GM19328 (cell line): ENCODE measurements at regions not wholly inside any gene's neighbourhood (a gene's known extent, or its start where the extent isn't known, plus 50 kb on each side); places are given as distances from the start of the nearest gene placed in this dataset.

Source experiments
- ATAC-seq: cut with Tn5 transposase; IDR thresholded peaks from one replicate; pipeline ENCODE4 v1.9.1; 2021; ENCODE audit warnings: mild to moderate bottlenecking, moderate library complexity; ENCODE audit not compliant: unreplicated experiment

DNA sequence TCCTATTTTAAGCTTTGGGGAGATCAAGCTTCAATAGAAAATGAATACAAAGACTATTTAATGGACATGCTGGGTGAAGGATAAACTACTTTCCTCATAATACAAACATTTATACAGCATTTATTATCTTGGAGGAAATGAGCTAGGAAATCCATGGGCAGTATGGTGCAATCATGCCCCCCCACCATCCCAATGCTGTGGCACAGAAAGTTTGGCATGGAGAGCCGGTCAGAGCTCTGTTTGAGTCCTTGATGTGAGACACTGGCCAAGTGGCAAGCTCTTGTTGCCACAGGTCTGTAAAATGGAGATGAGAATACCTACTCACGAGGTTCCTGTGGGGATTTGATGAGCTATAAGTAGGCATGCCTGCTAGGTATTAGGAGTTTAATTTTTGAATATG, 120.6 kb downstream of the MAB21L3 start:
- no peak for ATAC-seq

- ATAC-seq = no peak
Measured at GRCh38 chr1:116232989-116233514, 121.9 kb downstream of the MAB21L3 start.

- ATAC-seq = no peak
Measured at GRCh38 chr1:116234429-116234828, 123.2 kb downstream of the MAB21L3 start.

DNA sequence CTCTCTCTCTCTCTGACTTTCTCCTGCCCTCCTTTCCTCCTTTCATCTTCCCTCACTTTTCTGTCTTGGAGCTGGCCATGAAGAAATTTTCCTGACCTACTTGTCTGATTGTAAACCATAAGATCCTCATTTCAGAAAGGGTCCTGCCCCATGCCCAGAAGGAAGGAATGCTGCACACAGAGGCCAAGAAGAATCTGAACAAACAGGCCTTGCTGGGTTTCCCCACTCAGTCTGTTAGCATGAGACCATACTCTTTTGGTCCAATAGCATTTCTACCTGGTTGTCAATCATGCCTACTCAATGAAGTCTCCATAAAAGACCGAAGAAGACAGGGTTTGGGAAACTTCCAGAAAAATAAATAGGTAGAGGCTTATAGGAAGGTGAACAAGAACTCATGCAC, 128.7 kb downstream of the MAB21L3 start:
- no peak for ATAC-seq

DNA sequence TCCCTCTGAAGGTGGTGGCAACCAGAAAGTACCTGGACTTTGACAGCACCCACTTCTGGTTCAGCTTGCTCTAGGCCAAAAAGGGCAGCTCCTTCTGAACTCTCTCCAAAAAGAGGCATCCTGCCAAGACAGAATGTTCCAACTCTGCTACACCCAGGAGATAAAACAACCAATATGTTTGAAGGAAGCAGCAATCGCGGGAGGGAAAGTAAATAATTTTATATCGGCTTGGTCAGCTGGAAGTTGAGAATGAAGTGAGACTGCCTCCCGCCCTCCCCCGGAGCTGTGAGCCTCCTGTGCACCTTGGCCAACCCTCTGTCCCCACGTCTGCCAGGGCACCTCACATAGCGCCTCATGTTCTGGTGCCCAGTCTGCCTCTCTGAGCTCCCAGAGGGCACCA, 130.3 kb upstream of the ATP1A1 start:
- no peak for ATAC-seq

GRCh38 chr1:116243333-116244054, 129.6 kb upstream of the ATP1A1 start:
- no peak for ATAC-seq

DNA sequence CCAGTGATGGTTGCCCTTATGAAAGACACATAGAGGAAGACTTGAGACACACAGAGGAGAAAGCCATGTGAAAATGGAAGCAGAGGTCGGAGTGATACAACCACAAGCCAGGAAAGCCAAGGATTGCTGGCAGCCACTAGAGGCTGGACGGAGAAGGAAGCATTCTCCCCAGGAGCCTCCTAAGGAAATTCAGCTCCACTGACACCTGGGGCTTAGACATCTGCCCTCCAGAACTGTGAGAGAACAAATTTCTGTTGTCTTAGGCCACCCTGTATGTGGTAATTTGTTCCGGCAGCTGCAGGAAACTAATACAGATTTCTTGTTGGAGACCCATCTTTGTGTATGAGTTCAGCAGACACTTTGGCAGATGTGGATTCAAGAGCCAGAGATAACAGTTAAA, 126.9 kb upstream of the ATP1A1 start:
- ATAC-seq = no peak

GRCh38 chr1:116252271-116252670, 120.8 kb upstream of the ATP1A1 start:
- no peak for ATAC-seq

DNA sequence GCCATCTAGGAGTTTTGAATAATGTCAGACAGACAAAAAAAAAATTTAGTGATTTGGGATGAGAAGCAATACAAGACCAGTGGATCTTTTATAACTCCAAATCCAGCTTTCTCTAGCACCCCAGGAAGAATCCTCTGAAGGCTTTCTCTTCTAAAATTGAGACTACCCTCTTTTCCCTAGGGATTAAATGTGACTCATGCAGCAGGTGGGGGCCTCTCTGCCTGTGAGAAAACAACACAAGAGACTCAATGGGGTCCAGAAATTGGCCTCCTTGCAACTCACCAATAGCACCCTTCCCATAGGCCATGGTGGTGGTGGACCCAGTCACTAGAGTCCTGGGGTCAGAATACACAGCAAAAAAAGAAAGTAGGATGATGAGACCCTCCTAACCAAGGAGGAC, 120.3 kb upstream of the ATP1A1 start:
- ATAC-seq = no peak

- ATAC-seq = no peak
Measured at GRCh38 chr1:116253566-116254382, 119.3 kb upstream of the ATP1A1 start.

DNA sequence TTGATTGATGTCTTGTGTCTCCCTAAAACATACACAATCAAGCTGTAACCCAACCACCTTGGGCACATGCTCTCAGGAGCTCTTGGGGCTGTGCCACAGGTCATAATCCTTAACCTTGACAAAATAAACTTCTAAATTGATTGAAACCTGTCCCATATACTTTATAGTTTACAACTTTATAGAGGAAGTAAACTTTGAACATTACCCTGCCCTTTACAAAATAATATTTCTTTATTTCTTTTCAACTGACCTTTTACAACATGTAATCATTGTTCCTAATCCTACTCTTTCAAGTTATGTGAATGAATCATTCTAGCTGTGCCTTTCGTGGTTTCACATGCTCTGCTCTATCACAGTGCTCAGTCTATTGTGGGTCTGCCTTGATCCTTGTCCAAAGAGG, 118.3 kb upstream of the ATP1A1 start:
- no peak for ATAC-seq

DNA sequence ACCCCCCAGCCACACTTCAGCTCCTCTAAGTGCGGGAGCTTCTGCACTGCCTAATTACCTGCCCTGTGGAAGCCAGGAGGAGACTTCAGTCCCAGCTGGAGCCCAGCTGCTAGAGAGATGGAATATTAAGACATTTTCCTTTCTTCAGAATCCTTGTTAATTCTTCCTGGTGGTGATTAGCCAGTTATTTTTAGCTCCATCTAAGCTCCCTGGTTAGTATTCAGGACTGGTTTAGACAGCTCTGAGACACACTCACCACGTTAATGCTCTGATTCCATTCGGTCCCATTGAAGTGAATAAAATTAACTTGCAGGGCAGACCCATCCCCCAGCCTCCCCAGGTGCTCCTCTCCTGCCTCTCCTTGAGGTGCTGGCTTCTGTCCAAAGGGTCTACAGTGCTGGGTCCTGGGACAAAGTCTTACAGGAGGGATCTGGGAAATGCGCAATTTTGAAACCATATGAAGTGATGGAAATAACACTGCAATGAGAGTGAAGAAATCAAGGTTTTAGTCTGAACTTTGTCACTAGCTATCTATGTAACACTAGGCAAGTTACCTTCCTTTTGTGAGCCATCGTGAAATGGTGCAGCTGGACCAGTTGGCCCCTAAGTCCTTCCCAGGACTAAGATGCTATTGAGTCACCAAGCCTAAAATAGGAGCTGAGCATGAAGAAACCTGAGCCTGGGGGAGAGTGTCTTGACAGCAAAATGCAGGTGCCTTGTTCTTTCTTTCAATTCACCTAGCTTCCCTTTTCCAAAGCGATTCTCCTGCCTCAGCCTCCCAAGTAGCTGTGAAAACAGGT, 117.4 kb upstream of the ATP1A1 start:
- ATAC-seq = no peak

DNA sequence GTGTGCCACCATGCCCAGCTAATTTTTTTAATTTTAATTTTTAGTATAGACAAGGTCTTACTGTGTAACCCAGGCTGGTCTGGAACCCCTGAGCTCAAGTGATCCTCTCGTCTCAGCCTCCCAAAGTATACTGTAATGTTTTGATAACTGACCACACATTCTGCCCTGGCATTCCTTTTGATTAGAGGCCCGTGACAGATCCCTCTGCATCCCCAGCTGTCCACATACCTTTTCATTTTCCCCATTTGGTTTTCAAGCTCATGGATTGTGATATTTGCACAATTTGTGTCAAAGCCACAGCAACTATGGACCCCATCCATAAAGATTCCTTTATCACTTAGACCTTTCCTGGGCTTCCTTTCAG, 116.8 kb upstream of the ATP1A1 start:
- ATAC-seq = no peak

- no peak for ATAC-seq
Measured at GRCh38 chr1:116256875-116257274, 116.2 kb upstream of the ATP1A1 start.

- ATAC-seq = no peak
Measured at GRCh38 chr1:116257341-116257767, 115.7 kb upstream of the ATP1A1 start.

DNA sequence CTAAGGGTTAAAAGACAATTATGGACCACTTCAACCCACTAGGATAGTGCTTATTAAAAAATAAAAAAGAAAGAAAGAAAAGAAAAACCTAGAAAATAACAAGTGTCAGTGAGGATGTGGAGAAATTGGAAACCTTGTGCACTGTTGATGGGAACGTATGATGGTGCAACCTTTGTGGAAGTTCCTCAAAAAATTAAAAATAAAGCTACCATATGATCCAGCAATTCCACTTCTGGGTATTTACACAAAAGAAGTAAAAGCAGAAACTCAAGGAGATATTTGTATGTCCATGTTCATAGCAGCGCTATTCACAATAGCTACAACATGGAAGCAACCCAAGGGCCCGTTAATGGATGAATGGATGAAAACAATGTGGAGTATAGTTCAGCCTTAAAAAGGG, 115.2 kb upstream of the ATP1A1 start:
- ATAC-seq = no peak

DNA sequence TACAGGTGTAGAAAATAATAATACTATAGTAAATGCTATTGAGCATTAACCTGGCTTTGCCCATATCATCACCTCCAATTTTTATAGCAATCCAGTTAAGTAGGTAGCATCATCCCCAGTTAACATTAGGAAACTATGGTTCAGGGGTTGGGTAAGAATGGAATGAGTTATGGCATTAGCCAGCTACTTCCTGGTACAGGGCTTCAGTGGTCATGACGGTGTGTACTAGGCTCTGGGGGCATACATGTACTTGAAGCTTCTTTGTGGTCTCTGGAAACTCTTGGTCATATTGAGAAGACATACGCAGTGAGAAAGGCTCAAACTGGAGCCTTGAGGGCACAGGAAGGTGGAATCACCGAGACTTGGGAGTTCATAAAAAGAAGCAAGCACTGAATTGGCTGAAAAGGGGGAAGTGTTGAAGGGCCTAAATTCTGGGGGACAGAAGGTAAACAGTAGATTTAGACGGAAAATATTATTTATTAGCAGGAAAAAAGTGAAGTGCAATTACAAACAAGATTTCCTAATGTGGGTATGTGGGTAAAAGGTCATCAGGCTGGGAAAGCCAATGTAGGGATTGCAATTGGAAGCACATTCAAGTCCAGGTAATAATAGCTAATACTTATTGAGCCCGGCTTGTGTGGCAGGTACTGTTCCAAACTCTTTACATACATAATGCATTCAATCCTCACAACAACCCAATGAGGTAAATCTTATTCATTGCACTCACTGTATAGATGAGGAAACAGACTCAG, 114.2 kb upstream of the ATP1A1 start:
- ATAC-seq = no peak

- ATAC-seq = no peak
Measured at GRCh38 chr1:116259663-116260062, 113.4 kb upstream of the ATP1A1 start.

DNA sequence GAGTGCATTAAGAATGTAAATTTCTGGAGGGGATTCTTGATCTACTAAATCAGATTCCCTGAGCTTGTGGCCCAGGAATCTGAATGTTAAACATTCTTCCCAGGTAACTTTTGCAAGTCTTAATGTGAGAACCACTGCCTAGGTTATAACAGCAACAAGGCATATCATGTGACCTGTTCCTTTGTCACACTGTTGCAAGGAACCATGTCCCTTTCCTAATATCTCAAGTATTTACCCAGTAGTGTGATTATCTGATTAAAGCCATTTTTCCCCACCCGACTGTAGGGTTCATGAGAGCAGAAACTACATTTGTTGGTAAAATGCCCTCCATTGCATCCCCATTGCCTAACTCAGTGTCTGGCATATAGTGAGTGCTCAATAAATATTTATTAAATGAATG, 112.9 kb upstream of the ATP1A1 start:
- no peak for ATAC-seq

GRCh38 chr1:116260621-116261020, 112.4 kb upstream of the ATP1A1 start:
- ATAC-seq = no peak

- no peak for ATAC-seq
Measured at GRCh38 chr1:116261227-116261626, 111.8 kb upstream of the ATP1A1 start.
